ENCODE measurements at regions not wholly inside any gene's neighbourhood (a gene's known extent, or its start where the extent isn't known, plus 50 kb on each side); places are given as distances from the start of the nearest gene placed in this dataset.

- DNase-seq = peak; percentile 87
- intact Hi-C loops (cut with DNase I) = no loop called here
Observed at GRCh38 chr11:8813658-8814057, 97.3 kb upstream of the AKIP1 start.

GRCh38 chr11:8814209-8814922, 96.6 kb upstream of the AKIP1 start:
- no peaks in the 10 kb centered on the region for H3K36me3 ChIP-seq
- H3K4me3 ChIP-seq = no peak overlapping the region
- no peaks in the 10 kb centered on the region for H3K9me3 ChIP-seq
- peak overlapping the region; percentile 80 for H3K27ac ChIP-seq
- no peak for DNase-seq
- intact Hi-C loops (cut with DNase I) = no loop called here
- H3K27me3 ChIP-seq = no peaks in the 10 kb centered on the region
- peak; percentile 25 for ATAC-seq
- H3K4me1 ChIP-seq = peaks cover 42% of the 10 kb centered on the region
- TF ChIP-seq CTCF (IDR thresholded peaks at IDR 0.05) = no peak

More at GRCh38 chr11:8813658-8814057, 97.3 kb upstream of the AKIP1 start:
- Histone ChIP-seq H3K4me3 (no peak overlapping the region), H3K27me3 (no peaks in the 10 kb centered on the region), H3K4me1 (peaks cover 49% of the 10 kb centered on the region), H3K36me3 (no peaks in the 10 kb centered on the region), H3K9me3 (no peaks in the 10 kb centered on the region), H3K27ac (peak overlapping the region; percentile 80)
- peak; percentile 83 for TF ChIP-seq CTCF (IDR thresholded peaks at IDR 0.05)
- peak; percentile 85 for ATAC-seq

GRCh38 chr11:8814923-8815240, 96.1 kb upstream of the AKIP1 start:
- TF ChIP-seq CTCF (IDR thresholded peaks at IDR 0.05) = no peak
- Histone ChIP-seq H3K36me3 (no peaks in the 10 kb centered on the region), H3K9me3 (no peaks in the 10 kb centered on the region), H3K4me1 (peaks cover 42% of the 10 kb centered on the region), H3K4me3 (no peak overlapping the region), H3K27ac (peak overlapping the region; percentile 80), H3K27me3 (no peaks in the 10 kb centered on the region)
- intact Hi-C loops (cut with DNase I) = no loop called here
- DNase-seq (no peak), ATAC-seq (no peak)

GRCh38 chr11:8818421-8818820, 92.6 kb upstream of the AKIP1 start:
- Histone ChIP-seq H3K4me1 (peaks cover 19% of the 10 kb centered on the region), H3K4me3 (no peak overlapping the region), H3K9me3 (no peaks in the 10 kb centered on the region), H3K27me3 (no peaks in the 10 kb centered on the region), H3K36me3 (no peaks in the 10 kb centered on the region), H3K27ac (no peak overlapping the region)
- ATAC-seq (no peak), DNase-seq (no peak)
- intact Hi-C loops (cut with DNase I) = no loop called here
- no peak for TF ChIP-seq CTCF (IDR thresholded peaks at IDR 0.05)

- TF ChIP-seq CTCF (IDR thresholded peaks at IDR 0.05) = no peak
- Histone ChIP-seq H3K27me3 (no peaks in the 10 kb centered on the region), H3K36me3 (no peaks in the 10 kb centered on the region), H3K4me1 (no peaks in the 10 kb centered on the region), H3K9me3 (no peaks in the 10 kb centered on the region), H3K27ac (no peak overlapping the region), H3K4me3 (no peak overlapping the region)
- ATAC-seq (no peak), DNase-seq (no peak)
- intact Hi-C loops (cut with DNase I) = no loop called here
Observed at GRCh38 chr11:8820401-8820800, 90.6 kb upstream of the AKIP1 start.

- no peak for DNase-seq
- TF ChIP-seq CTCF (IDR thresholded peaks at IDR 0.05) = no peak
- no peaks in the 10 kb centered on the region for H3K36me3 ChIP-seq
- H3K4me3 ChIP-seq = no peak overlapping the region
- no peaks in the 10 kb centered on the region for H3K27me3 ChIP-seq
- no peaks in the 10 kb centered on the region for H3K9me3 ChIP-seq
- intact Hi-C loops (cut with DNase I) = no loop called here
- H3K4me1 ChIP-seq = peaks cover 8% of the 10 kb centered on the region
- no peak for ATAC-seq
- no peak overlapping the region for H3K27ac ChIP-seq
Observed at GRCh38 chr11:8822469-8822868, 88.5 kb upstream of the AKIP1 start.

All from upper lobe of right lung (tissue), 1 donor.